ENCODE measurements at regions not wholly inside any gene's neighbourhood (a gene's known extent, or its start where the extent isn't known, plus 50 kb on each side); places are given as distances from the start of the nearest gene placed in this dataset.

DNA sequence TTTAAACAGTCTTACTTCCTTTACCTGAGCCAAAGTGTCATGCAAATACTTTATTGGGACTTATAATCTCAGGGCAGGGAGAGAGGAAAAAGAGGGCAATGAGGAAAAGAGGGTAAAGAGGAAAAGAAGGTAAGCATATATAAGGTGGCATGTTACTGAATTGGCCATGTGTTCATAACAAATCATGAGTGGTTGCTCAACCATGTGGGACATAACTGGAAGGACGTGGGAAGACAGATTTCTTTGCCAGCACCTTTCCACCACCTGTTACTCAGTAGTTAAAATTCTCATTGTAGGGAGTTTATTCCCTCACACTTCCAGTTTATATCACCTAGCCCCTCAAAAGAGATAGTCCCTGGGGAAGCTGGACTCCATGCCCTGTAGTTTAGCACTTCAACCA lies 54.7 kb upstream of the TPRG1 start:
- DNase-seq (ENCODE audit: low read depth) = no peak

DNA sequence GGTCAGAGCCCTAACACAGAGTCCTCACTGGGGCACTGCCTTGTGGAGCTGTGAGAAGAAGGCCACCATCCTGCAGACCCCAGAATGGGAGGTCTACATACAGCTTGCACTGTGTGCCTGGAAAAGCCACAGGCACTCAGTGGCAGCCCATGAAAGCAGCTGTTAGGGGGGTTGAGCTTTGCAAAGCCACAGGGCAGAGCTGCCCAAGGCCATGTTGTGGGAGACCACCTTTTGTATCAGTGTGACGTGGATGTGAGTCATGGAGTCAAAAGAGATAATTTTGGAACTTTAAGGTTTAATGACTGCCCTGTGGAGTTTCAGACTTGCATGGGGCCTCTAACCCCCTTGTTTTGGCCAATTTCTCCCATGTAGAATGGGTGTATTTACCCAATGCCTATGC lies 52.9 kb upstream of the TPRG1 start:
- no peak for DNase-seq (ENCODE audit: low read depth)

DNA sequence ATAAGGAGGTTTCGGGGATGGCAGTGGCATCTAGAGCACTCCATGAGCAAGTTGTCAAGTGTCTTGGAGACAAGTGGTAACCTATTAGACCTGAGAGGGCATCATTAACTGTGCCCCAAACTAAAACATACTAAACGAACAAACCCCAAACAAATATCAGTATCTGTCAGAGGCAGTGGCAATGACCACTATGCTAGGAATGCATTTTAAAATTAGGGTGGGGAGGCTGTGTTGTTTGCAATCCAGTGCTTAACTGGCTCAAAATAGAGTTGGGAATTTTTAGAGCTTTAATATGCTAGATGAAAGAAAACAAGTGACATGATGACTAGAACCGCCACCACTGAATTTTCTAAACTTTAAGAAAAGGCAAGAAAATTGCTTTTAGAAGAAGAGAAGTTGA lies 51.8 kb upstream of the TPRG1 start:
- no peak for DNase-seq (ENCODE audit: low read depth)

DNA sequence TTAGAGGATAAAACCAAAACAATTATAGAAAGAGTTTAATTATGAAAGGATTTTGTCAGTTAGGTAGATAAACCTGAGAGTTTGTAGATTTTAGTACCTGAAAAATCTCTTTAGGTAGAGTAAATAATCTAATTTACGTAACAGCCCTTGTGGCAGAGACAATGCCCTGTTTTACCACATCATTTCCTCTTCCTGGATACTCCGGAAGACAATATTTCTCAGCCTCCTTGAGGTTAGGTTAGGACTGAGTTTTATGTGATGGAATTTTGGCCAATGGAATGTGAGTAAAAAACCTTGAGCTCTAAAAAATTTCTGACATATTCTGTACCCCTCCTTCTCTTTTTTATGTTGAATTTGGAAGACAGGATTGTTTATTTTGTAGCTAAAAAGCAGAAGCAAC lies 50.7 kb upstream of the TPRG1 start:
- DNase-seq (ENCODE audit: low read depth) = no peak
